Lower leg skin (tissue), 4 donors: ENCODE measurements at regions not wholly inside any gene's neighbourhood (a gene's known extent, or its start where the extent isn't known, plus 50 kb on each side); places are given as distances from the start of the nearest gene placed in this dataset.

Experiments
- DNase-seq, 2 donors: peaks; one replicate each; pipeline ENCODE4 v3.0.0-alpha.2; 2019; ENCODE audit warnings: low spot score in 2 of 2
- H3K4me3 ChIP-seq: fragments of 200-600 bp; sonication (generic); 2 replicates; pipeline ENCODE4 v1.5.1; 2017; ENCODE audit warnings: mild to moderate bottlenecking, low read depth; ENCODE audit not compliant: poor library complexity, severe bottlenecking
- POLR2A ChIP-seq, 2 donors: fragments of 450-650 bp; IDR thresholded peaks; one replicate each; pipeline ENCODE4 v1.6.1; 2016 to 2017; ENCODE audit warnings: antibody characterized with exemption in 2 of 2, mild to moderate bottlenecking in 1 of 2, moderate library complexity in 1 of 2
- WGBS, 2 donors: methylation state at CpG; one replicate each; pipeline ENCODE4 v1.1.5; 2018; 5-methylcytosine and 5-hydroxymethylcytosine counted together
- intact Hi-C: fragments of 100-400 bp; cut with DNase I; formaldehyde crosslinking; loops from one replicate; pipeline ENCODE4 v1.15.0; 2023; ENCODE audit warnings: low total_unique reads
- TF ChIP-seq, protein P1 (sequence below), 3 donors: fragments of 450-650 bp; IDR thresholded peaks; one replicate each; pipeline ENCODE4 v1.5.1; 2016; ENCODE audit warnings: antibody characterized with exemption in 3 of 3, mild to moderate bottlenecking in 3 of 3, moderate library complexity in 2 of 3

DNA sequence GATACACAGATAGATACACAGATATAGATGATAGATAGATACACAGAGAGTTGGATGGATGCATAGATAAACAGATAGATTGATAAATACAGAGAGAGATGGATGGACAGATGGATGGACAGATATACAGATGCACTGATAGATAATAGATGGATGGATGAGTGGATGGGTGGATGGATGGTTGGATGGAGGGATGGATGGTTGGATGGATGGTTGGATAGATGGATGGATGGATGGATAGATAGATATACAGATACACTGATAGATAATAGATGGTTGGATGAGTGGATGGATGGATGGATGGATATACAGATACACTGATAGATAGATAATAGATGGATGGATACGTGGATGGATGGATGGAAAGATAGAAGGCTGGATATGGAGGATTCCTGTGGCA is 290.0 kb upstream of the SHH start:
- WGBS, 2 donors = 84 to 92% methylated on average over 1 of the region's 1 CpG
- no peak for TF ChIP-seq POLR2A (IDR thresholded peaks at IDR 0.05)
- TF ChIP-seq, protein P1, sequence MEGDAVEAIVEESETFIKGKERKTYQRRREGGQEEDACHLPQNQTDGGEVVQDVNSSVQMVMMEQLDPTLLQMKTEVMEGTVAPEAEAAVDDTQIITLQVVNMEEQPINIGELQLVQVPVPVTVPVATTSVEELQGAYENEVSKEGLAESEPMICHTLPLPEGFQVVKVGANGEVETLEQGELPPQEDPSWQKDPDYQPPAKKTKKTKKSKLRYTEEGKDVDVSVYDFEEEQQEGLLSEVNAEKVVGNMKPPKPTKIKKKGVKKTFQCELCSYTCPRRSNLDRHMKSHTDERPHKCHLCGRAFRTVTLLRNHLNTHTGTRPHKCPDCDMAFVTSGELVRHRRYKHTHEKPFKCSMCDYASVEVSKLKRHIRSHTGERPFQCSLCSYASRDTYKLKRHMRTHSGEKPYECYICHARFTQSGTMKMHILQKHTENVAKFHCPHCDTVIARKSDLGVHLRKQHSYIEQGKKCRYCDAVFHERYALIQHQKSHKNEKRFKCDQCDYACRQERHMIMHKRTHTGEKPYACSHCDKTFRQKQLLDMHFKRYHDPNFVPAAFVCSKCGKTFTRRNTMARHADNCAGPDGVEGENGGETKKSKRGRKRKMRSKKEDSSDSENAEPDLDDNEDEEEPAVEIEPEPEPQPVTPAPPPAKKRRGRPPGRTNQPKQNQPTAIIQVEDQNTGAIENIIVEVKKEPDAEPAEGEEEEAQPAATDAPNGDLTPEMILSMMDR (IDR thresholded peaks at IDR 0.05) = no peak
- intact Hi-C loops = no loop called here
- H3K4me3 ChIP-seq = no peak overlapping the region
- no peak for DNase-seq

DNA sequence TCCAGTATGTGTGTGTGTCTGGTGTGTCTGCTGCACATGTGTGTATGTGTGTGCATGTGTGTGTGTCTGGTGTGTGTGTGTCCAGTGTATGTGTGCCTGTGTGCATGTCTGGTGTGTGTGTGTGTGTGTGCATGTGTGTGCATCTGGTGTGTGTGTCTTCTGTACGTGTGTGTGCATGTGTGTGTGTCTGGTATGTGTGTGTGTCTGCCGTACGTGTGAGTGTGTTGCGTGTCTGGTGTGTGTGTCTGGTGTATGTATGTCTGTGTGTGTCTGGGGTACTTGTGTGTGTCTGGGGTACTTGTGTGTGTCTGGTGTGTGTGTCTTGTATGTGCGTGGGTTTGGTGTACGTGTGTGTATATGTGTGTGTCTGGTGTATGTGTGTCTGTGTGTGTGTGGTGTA is 289.1 kb upstream of the SHH start:
- DNase-seq = no peak
- intact Hi-C loops = no loop called here
- no peak for TF ChIP-seq POLR2A (IDR thresholded peaks at IDR 0.05)
- TF ChIP-seq, protein P1 (IDR thresholded peaks at IDR 0.05) = peak in 1 of 3 donors; percentile 15
- H3K4me3 ChIP-seq = no peak overlapping the region
- 93 to 95% methylated on average over 6 of the region's 6 CpGs for WGBS, 2 donors

DNA sequence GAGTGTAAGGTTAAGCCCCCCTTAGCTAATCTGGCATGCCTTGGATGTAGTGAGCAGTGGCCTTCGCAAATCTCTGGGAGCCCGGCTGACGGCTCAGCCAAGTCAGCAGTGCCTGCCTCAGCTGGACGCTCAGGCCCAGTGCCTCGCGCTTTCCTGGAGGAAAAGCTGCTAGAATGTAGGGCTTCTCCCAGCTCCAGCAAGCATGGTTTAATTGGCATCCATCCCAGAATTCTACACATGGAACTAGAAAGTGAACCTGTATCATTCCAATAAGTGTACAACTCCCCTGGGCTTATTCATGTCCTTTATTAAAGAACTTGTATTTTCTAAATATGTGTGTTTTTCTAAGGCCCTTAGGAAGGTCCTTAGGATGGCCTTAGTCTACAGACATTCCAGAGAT is 287.8 kb upstream of the SHH start:
- DNase-seq = no peak
- TF ChIP-seq, protein P1 (IDR thresholded peaks at IDR 0.05) = no peak
- no peak for TF ChIP-seq POLR2A (IDR thresholded peaks at IDR 0.05)
- intact Hi-C loops = no loop called here
- no peak overlapping the region for H3K4me3 ChIP-seq
- 38 to 43% methylated on average over 6 of the region's 6 CpGs for WGBS, 2 donors

DNA sequence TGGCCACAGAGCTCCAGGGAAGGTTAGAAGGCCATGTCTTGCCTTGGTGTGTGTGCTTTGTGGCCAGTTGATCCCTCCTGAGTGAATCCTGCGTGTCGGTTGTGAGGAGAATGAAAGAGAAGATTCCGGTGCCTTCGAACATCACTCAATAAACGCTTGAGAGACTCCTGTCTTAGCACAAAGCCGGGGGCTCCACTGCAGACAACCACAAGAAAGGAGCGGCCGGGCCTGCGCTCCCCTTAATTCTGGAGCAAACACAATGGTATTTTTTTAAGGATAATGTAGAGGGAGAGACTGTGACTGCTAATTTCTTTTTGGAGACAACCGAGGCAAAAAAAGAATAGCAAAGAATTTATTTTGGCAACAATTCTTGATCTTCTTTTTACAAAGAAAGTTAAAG is 286.8 kb upstream of the SHH start:
- TF ChIP-seq, protein P1 (IDR thresholded peaks at IDR 0.05) = no peak
- no peak for TF ChIP-seq POLR2A (IDR thresholded peaks at IDR 0.05)
- intact Hi-C loops = no loop called here
- 79 to 86% methylated on average over 10 of the region's 10 CpGs for WGBS, 2 donors
- peak in 1 of 2 donors; percentile 69 for DNase-seq
- no peak overlapping the region for H3K4me3 ChIP-seq

DNA sequence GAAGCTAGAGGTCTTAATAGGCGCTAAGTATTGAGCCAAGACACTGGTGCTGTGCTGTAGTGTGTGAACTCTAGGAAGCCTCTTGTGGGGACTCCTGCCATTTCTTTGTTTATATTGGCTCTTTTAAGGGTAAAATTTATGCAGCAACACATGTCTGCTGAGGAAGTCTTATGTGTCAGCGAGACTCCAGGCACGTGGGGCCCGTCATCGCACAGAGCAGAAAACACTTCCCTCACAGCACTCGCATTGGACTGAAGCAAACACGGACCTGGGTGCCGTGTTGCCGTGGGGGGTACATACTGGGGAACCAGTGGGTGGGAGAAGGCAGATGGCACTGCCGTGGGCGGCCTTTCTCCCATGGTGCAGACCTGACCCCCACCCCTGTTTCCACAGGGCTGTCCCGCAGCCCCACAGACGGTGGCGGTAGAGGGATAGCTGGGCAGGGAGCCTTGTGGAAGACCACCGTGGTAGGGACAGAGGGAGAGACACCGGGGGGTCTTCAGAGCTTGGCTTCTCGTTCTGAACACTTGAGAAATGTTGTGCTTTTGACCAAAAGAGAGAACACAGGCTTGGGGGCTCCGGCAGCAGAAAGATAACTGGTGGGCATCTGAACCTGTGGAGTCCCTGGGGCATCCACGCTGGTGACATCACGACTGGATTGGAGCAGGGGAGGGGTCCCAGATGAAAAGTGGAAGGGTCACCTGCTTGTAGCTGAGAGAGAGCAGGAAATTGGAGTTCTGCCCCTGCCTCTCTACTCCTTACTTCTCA is 284.7 kb upstream of the SHH start:
- intact Hi-C loops = no loop called here
- TF ChIP-seq POLR2A (IDR thresholded peaks at IDR 0.05) = no peak
- TF ChIP-seq, protein P1 (IDR thresholded peaks at IDR 0.05) = no peak
- WGBS, 2 donors = 67 to 72% methylated on average over 20 of the region's 20 CpGs
- H3K4me3 ChIP-seq = no peak overlapping the region
- peak in 1 of 2 donors; percentile 76 for DNase-seq
